ENCODE measurements at regions not wholly inside any gene's neighbourhood (a gene's known extent, or its start where the extent isn't known, plus 50 kb on each side); places are given as distances from the start of the nearest gene placed in this dataset.

- no peak for TF ChIP-seq EZH2 (IDR thresholded peaks at IDR 0.05; ENCODE audit: borderline replicate concordance, low read length)
- TF ChIP-seq, protein P1, sequence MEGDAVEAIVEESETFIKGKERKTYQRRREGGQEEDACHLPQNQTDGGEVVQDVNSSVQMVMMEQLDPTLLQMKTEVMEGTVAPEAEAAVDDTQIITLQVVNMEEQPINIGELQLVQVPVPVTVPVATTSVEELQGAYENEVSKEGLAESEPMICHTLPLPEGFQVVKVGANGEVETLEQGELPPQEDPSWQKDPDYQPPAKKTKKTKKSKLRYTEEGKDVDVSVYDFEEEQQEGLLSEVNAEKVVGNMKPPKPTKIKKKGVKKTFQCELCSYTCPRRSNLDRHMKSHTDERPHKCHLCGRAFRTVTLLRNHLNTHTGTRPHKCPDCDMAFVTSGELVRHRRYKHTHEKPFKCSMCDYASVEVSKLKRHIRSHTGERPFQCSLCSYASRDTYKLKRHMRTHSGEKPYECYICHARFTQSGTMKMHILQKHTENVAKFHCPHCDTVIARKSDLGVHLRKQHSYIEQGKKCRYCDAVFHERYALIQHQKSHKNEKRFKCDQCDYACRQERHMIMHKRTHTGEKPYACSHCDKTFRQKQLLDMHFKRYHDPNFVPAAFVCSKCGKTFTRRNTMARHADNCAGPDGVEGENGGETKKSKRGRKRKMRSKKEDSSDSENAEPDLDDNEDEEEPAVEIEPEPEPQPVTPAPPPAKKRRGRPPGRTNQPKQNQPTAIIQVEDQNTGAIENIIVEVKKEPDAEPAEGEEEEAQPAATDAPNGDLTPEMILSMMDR (conservative IDR thresholded peaks at IDR 0.05 in 1 of 2, IDR thresholded peaks at IDR 0.05 in 1 of 2; ENCODE audit: extremely low read depth in 1 of 2, insufficient read depth in 1 of 2, low read depth in 1 of 2, low read length in 2 of 2), result no peak
These were observed 73.1 kb downstream of the LRRC30 start for GRCh38 chr18:7304061-7304370.
